Embryonic facial prominence (tissue), 1 donor: ENCODE measurements at regions not wholly inside any gene's neighbourhood (a gene's known extent, or its start where the extent isn't known, plus 50 kb on each side); places are given as distances from the start of the nearest gene placed in this dataset.
"Not testable (repeated sequence)": the region's sequence is repeated elsewhere in the genome, so short reads cannot be mapped to it uniquely, and the experiment has no call there.

Experiments used
- DNase-seq: peaks from one replicate; pipeline ENCODE4 v3.0.0-alpha.2; 2016; ENCODE audit errors: extremely low spot score

- no peak for DNase-seq
Measured at GRCh38 chr13:84655677-84656076, 773.4 kb upstream of the SLITRK1 start.

- no peak for DNase-seq
Measured at GRCh38 chr13:84654654-84655275, 772.5 kb upstream of the SLITRK1 start.

- no peak for DNase-seq
Measured at GRCh38 chr13:84653915-84654534, 771.8 kb upstream of the SLITRK1 start.

- DNase-seq: no peak
Measured at GRCh38 chr13:84651705-84652104, 769.4 kb upstream of the SLITRK1 start.

- DNase-seq: no peak
Measured at GRCh38 chr13:84651288-84651687, 769.0 kb upstream of the SLITRK1 start.

GRCh38 chr13:84649853-84650252 lies 767.6 kb upstream of the SLITRK1 start:
- DNase-seq: no peak

GRCh38 chr13:84648069-84648640 lies 765.9 kb upstream of the SLITRK1 start:
- DNase-seq: peak; percentile 8

- DNase-seq: no peak
Measured at GRCh38 chr13:84646957-84647356, 764.7 kb upstream of the SLITRK1 start.

- no peak for DNase-seq
Measured at GRCh38 chr13:84645196-84646012, 763.1 kb upstream of the SLITRK1 start.

GRCh38 chr13:84641491-84641890 lies 759.2 kb upstream of the SLITRK1 start:
- no peak for DNase-seq

- DNase-seq: no peak
Measured at GRCh38 chr13:84640691-84641090, 758.4 kb upstream of the SLITRK1 start.

- no peak for DNase-seq
Measured at GRCh38 chr13:84630476-84630875, 748.2 kb upstream of the SLITRK1 start.

GRCh38 chr13:84616864-84617263 lies 734.6 kb upstream of the SLITRK1 start:
- no peak for DNase-seq

- DNase-seq: no peak
Measured at GRCh38 chr13:84609716-84610115, 727.4 kb upstream of the SLITRK1 start.

GRCh38 chr13:84607261-84608013 lies 725.2 kb upstream of the SLITRK1 start:
- DNase-seq: no peak

- no peak for DNase-seq
Measured at GRCh38 chr13:84606616-84607015, 724.3 kb upstream of the SLITRK1 start.

- no peak for DNase-seq
Measured at GRCh38 chr13:84605927-84606326, 723.7 kb upstream of the SLITRK1 start.

- DNase-seq: no peak
Measured at GRCh38 chr13:84591444-84591843, 709.2 kb upstream of the SLITRK1 start.

- DNase-seq: no peak
Measured at GRCh38 chr13:84590663-84591062, 708.4 kb upstream of the SLITRK1 start.

GRCh38 chr13:84588023-84588422 lies 705.7 kb upstream of the SLITRK1 start:
- no peak for DNase-seq

GRCh38 chr13:84579901-84580300 lies 697.6 kb upstream of the SLITRK1 start:
- not testable (repeated sequence) for DNase-seq

GRCh38 chr13:84574851-84575250 lies 692.6 kb upstream of the SLITRK1 start:
- no peak for DNase-seq
